Ascending aorta (tissue), 2 donors: ENCODE measurements at regions not wholly inside any gene's neighbourhood (a gene's known extent, or its start where the extent isn't known, plus 50 kb on each side); places are given as distances from the start of the nearest gene placed in this dataset.

ENCODE experiments used
- DNase-seq, 2 donors: peaks; one replicate each; pipeline ENCODE4 v3.0.0-alpha.2; 2019; ENCODE audit warnings: low spot score in 2 of 2
- H3K27ac ChIP-seq, 2 donors: fragments of 200-600 bp; sonication (generic); one replicate each; pipeline ENCODE4 v1.5.1; 2016 to 2017; ENCODE audit warnings: mild to moderate bottlenecking in 1 of 2
- H3K27me3 ChIP-seq: fragments of 200-600 bp; sonication (generic); one replicate; pipeline ENCODE4 v1.5.1; 2017
- H3K36me3 ChIP-seq, 2 donors: fragments of 200-600 bp; sonication (generic); one replicate each; pipeline ENCODE4 v1.5.1; 2016
- H3K4me1 ChIP-seq, 2 donors: fragments of 200-600 bp; sonication (generic); one replicate each; pipeline ENCODE4 v1.5.1; 2016 to 2017; ENCODE audit warnings: mild to moderate bottlenecking in 1 of 2
- H3K4me3 ChIP-seq, 2 donors: fragments of 200-600 bp; sonication (generic); one replicate each; pipeline ENCODE4 v1.5.1; 2016 to 2017; ENCODE audit warnings: mild to moderate bottlenecking in 1 of 2
- H3K9me3 ChIP-seq, 2 donors: fragments of 200-600 bp; sonication (generic); one replicate each; pipeline ENCODE4 v1.5.1; 2016
- CTCF ChIP-seq, 3 experiments: fragments of 200-600 bp in 2 of 3; fragments of 450-650 bp in 1 of 3; sonication (generic) in 2 of 3; IDR thresholded peaks; one replicate each; pipeline ENCODE4 v1.5.1; 2016 to 2019; ENCODE audit warnings: antibody characterized with exemption in 3 of 3, mild to moderate bottlenecking in 1 of 3, moderate library complexity in 1 of 3
- intact Hi-C: fragments of 100-400 bp; cut with DNase I; formaldehyde crosslinking; loops from one replicate; pipeline ENCODE4 v1.15.1; 2023

GRCh38 chr12:42640391-42640790 is 50.8 kb upstream of the PRICKLE1 start:
- DNase-seq: no peak
- Histone ChIP-seq H3K27me3 (no peaks in the 10 kb centered on the region), H3K4me1 (no peaks in the 10 kb centered on the region), H3K9me3 (no peaks in the 10 kb centered on the region), H3K4me3 (no peak overlapping the region), H3K27ac (no peak overlapping the region), H3K36me3 (no peaks in the 10 kb centered on the region)
- TF ChIP-seq CTCF (IDR thresholded peaks at IDR 0.05): no peak
- intact Hi-C loops: no loop called here

GRCh38 chr12:42639556-42639955 is 50.0 kb upstream of the PRICKLE1 start:
- Histone ChIP-seq H3K36me3 (no peaks in the 10 kb centered on the region), H3K4me3 (no peak overlapping the region), H3K27me3 (no peaks in the 10 kb centered on the region), H3K27ac (no peak overlapping the region), H3K4me1 (no peaks in the 10 kb centered on the region), H3K9me3 (no peaks in the 10 kb centered on the region)
- intact Hi-C loops: no loop called here
- DNase-seq: no peak
- no peak for TF ChIP-seq CTCF (IDR thresholded peaks at IDR 0.05)
